LoVo (cell line): ENCODE measurements at regions not wholly inside any gene's neighbourhood (a gene's known extent, or its start where the extent isn't known, plus 50 kb on each side); places are given as distances from the start of the nearest gene placed in this dataset.
"Not testable (repeated sequence)": the region's sequence is repeated elsewhere in the genome, so short reads cannot be mapped to it uniquely, and the experiment has no call there.

Source experiments
- DNase-seq: peaks from one replicate; pipeline ENCODE4 v3.0.0-alpha.2; 2016; ENCODE audit warnings: low spot score

GRCh38 chr3:152621967-152622810 lies 212.7 kb upstream of the P2RY1 start:
- DNase-seq: no peak

GRCh38 chr3:152622811-152623167 lies 212.1 kb upstream of the P2RY1 start:
- no peak for DNase-seq

DNA sequence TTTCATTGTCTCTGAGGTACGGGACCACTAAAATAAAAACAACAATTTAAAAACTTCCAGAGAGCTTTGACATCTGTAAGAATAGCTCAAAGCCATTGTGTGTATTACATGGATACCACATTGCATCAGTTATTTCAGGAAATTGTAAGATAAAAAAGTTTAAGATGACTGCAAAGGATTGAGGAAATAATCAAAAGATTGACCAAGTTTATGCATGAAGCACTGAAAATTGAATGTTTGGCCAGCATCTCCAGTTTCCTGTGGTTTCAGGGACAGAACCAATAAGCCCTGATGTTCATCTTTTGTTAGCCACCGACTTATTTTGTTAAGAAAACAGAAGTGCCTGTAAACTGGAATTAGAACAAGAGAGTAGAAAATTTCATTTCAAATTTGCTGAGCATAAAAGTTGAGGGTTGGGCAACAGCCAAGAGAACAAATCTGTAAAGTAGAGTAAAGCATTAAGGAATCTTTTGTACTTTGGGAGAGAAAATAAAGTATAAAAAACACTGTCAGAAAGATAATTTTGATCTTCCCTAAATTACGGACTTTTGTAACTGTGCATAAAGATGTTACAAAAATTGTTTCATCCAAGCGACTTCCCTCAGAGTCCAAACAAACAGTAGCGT lies 211.5 kb upstream of the P2RY1 start:
- DNase-seq: no peak

GRCh38 chr3:152626226-152626625 lies 208.7 kb upstream of the P2RY1 start:
- no peak for DNase-seq

DNA sequence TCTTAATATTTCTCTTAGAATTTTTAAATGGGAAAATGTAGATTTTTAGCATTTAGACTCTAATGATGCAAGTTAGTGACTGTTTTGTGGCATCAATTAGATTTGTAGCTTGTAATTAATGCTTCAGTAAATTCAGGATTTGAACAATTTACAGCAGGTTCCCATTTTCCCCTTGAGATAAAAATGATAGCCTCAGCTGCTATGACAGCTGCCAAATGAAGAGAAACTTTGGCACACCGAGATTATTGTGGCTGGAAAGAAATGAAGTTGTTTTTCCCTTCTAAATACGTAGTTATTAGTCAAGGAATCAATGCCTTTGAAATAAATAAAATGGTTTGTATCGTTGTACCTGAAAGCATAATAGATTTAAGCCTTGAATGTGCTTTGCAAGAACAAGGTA lies 206.4 kb upstream of the P2RY1 start:
- no peak for DNase-seq

DNA sequence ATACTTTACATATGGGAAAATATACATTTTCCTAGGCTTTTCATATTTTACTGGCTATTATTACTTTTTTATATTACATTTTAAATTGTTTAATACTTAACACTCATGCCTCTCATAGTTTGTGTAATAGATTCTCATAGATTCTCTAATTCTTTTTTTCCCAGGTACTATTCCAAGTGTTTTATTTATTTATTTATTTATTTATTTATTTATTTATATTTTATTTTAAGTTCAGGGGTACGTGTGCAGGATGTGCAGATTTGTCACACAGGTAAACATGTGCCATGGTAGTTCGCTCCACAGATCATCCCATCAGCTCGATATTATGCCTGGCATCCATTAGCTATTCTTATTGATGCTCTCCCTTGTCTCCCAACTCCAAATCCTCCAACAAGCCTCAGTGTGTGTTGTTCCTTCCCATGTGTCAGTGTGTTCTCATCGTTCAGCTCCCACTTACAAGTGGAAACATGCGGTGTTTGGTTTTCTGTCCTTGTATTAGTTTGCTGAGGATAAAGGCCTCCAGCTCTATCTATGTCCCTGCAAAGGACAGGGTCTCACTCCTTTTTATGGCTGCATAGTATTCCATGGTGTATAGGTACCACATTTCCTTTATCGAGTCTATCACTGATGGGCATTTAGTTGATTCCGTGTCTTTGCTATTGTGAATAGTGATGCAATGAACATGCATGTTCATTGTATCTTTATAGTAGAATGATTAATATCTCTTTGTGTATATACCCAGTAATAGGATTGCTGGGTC lies 205.4 kb upstream of the P2RY1 start:
- no peak for DNase-seq

DNA sequence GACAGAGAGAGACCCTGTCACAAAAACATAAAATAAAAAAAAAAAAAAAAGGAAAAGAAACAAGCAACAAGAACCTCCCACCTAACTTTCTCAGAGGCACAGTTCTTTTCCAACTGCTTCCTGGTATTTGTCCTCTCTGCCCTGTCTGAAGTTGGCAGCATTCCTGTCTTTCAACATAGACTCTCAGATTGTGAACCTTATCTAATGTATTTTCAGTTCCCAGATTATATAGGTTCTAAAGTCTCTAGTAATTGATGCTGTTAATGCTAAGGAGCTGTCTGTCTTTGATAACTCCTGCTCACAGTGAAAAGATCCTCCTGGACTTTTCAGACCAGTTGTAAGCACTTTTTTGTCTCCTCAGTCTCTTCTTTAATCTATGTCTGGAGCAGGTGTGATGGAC lies 199.5 kb upstream of the P2RY1 start:
- DNase-seq: no peak

GRCh38 chr3:152636651-152637050 lies 198.3 kb upstream of the P2RY1 start:
- DNase-seq: no peak

GRCh38 chr3:152638214-152638613 lies 196.7 kb upstream of the P2RY1 start:
- DNase-seq: no peak

DNA sequence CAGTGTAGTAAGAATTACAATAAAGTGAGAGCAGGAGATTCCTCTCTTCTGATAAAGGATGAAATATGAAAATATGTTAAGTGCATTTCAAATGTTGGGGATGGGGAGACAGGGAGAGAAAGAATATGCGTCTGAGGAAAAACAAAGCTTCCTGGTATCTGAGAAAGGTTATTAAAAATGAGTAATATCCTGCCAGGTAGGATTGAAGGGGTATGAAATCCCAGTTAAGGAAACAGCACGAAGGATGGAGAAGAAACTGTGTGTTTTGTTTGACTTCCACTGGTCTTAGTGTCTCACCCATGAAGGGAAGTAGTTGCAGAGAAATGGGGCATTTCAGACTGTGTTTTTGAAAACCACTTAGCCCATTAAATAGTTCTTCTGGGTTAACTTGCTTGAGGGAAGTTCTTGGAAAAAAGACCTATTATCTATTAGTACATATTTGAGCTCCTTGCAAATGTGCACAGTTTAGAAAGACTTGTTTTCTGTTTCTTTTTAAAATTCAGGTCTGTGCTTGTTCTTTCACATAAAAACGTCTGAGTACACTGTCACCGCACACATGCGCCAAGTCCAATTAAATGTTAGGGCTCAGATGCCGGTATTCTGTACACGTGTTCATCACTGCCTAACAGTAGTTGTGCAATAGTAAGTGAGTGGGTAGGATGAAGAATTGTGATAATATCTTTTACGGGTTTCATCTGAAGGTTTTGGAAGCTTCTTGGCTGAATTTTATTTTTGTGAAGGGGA lies 196.1 kb upstream of the P2RY1 start:
- no peak for DNase-seq

DNA sequence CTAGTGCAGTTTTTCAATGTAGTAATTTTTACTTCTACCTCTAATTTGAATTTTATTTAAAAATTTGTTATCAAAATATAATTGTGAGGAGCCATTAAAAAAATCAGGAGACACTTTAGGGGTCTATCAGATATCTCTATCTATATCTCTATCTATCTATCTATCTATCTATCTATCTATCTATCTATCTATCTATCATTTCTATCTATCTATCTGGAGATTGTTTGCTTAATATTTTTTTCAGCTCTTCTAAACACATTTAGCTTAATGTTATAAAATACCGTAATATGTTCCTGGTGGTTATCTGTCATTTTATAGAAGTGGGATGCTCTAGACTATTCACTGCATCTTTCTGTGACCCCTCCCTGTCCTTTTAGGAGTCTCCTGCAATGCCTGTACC lies 193.7 kb upstream of the P2RY1 start:
- DNase-seq: no peak

GRCh38 chr3:152642658-152643057 lies 192.3 kb upstream of the P2RY1 start:
- no peak for DNase-seq

DNA sequence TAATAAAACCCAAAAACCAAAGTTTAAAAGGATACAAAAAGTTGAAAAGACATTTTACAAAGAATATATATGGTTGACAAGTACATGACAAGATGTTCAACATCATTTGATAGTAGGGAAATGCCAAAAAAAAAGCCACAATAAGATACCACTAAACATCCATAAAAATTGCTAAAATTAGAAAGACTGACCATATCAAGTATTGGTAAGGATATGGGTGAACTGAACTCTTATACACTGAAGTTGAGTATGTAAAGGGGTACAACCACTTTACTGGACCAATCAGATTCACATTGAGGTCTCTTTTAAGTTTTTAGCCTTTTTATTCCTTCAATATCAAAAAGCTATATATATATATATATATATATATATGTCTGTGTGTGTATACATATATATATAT lies 190.5 kb upstream of the P2RY1 start:
- no peak for DNase-seq

DNA sequence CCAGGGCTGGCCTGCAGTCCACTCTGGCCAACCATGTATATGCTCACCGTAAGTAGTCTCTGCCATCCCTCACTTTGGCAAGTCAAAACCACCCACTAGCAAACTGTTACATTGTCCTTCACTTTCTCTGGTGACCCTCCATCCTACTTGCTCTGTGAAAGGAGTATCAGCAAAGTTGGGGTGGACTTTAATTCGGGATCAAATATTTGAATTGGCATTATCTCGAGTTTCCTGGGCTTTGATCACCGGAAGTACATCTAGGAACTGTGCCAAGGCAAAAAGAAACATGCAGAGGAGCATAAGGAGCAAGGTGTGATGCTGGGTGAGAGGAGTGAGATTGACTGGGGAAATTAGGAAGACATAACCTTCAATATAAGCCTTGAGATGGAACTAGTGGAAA lies 188.9 kb upstream of the P2RY1 start:
- DNase-seq: no peak

DNA sequence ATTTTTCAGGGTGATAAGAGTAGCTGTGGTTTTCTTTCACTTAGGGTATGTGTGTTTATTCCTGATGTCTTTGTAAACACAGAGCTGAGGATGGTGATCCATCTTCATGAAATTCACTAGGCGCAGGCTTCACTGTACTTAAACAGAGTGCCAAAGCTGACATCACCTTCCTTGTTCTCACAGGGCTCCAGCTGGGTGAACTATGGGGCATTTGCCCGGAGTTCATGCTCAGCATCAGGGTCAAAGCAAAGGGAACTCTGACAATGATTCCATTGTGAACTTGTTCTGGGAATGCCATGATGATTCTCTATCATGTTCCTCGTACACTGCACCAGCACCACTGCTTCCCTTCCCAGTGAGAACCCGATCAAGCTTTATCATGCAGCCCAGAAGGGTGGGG lies 184.8 kb upstream of the P2RY1 start:
- DNase-seq: no peak

- DNase-seq: not testable (repeated sequence)
Measured at GRCh38 chr3:152650923-152651322, 184.0 kb upstream of the P2RY1 start.

DNA sequence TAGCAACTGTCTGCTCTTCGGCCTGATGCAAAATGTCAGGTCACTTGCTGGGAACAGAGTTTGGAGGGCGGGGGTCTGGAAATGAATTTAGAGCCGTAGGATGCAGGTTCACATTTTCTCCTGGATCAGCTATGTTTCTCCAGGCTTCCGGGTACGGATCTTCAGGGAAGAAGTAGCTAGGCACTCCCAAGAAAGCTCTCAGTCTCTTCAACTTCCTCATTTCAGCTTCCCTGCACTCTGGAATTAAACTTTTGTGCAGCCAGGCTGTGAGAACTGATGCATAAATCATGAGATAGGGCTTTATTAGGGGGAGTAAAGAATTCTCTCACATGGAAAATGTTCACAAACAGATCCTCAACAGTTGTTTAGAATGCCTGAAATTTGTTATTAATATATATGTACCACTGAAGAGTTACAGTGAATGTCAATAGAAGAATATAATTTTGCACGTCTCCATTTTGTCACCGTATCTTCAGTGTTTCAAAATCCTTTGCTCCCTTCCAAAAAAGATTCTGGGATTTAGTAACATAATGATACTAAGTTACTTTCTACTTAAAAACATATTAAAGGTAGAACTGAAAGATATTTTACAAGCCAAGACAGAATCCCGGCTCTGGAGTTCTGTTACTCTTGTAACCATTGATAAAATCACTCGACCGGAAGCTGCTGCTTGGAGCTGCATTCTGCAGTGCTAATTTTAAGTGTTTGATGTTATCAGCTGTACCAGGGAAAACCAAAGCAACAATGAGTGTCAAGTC lies 178.5 kb upstream of the P2RY1 start:
- no peak for DNase-seq

DNA sequence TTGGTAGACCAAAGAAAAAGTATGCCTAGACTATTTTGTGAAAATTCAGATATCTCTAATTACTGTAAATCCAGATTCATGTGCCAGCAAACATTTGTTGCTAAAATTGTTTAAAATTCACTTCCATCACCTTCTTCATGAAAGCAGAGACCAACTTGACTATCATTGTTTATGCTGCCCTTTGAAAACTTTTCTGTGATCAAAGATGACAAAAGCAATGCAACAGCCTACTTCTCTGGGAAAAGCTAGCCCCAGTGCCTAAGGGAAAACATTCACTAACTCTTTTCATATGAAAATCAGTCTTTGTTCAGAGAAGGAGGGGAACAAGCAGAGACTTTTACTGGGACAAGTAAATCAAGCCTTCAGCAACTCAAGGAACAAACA lies 178.0 kb upstream of the P2RY1 start:
- no peak for DNase-seq

DNA sequence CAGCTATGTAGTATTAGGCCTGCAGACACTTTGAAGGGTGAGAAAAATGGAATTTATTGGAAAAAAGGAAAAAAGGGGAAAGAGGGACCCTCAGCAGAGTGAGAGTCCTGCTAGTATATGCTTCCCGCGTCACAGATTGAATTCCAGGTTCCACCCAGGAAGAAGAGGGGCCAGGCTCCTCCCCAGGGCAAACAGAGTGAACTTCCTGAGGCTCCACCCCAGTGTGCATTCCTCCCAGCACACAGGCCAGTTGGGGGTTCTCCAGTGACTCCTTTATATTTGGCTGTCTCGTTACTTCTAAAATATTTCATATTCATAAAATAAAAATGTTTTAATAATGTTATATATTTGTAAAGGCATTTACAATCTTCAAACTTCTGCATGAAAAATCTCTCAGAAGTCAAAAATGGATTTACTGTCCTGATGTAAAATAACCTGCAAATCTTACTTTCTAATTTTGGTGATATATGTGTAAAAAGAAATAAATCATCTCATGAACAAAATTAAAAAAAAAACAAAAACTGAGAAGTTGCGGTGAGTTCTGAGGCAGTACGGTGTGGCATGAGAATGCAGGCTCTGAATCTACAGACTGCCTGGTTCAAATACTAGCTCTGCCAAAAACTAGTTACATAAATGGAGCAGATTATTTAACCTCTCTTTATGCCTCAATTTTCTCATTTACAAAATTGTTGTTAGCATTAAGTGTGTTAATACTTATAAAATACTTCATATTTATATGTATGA lies 175.8 kb upstream of the P2RY1 start:
- DNase-seq: no peak

GRCh38 chr3:152662157-152662556 lies 172.8 kb upstream of the P2RY1 start:
- no peak for DNase-seq

GRCh38 chr3:152664766-152665165 lies 170.2 kb upstream of the P2RY1 start:
- no peak for DNase-seq
